ENCODE measurements at regions not wholly inside any gene's neighbourhood (a gene's known extent, or its start where the extent isn't known, plus 50 kb on each side); places are given as distances from the start of the nearest gene placed in this dataset.
"Not testable (repeated sequence)": the region's sequence is repeated elsewhere in the genome, so short reads cannot be mapped to it uniquely, and the experiment has no call there.

- no peak for DNase-seq
These were observed 160.4 kb upstream of the KCNH8 start for GRCh38 chr3:18987862-18988447.

- DNase-seq: no peak
These were observed 161.2 kb upstream of the KCNH8 start for GRCh38 chr3:18987070-18987469.

- no peak for DNase-seq
These were observed 165.4 kb upstream of the KCNH8 start for GRCh38 chr3:18982920-18983319.

- not testable (repeated sequence) for DNase-seq
These were observed 172.2 kb upstream of the KCNH8 start for GRCh38 chr3:18976102-18976501.

- no peak for DNase-seq
These were observed 180.2 kb upstream of the KCNH8 start for GRCh38 chr3:18968120-18968519.

GRCh38 chr3:18965781-18966180 lies 182.5 kb upstream of the KCNH8 start:
- DNase-seq: no peak

GRCh38 chr3:18964640-18965039 lies 183.7 kb upstream of the KCNH8 start:
- DNase-seq: no peak

- DNase-seq: no peak
These were observed 197.0 kb upstream of the KCNH8 start for GRCh38 chr3:18951333-18951732.

GRCh38 chr3:18946524-18946923 lies 201.8 kb upstream of the KCNH8 start:
- no peak for DNase-seq

GRCh38 chr3:18937574-18937973 lies 210.7 kb upstream of the KCNH8 start:
- DNase-seq: peak in 1 of 5 donors; percentile 5

GRCh38 chr3:18919158-18919557 lies 229.2 kb upstream of the KCNH8 start:
- no peak for DNase-seq

- DNase-seq: no peak
These were observed 230.4 kb upstream of the KCNH8 start for GRCh38 chr3:18917923-18918322.

GRCh38 chr3:18902081-18902793 lies 246.1 kb upstream of the KCNH8 start:
- DNase-seq: no peak

GRCh38 chr3:18901571-18901970 lies 246.7 kb upstream of the KCNH8 start:
- DNase-seq: no peak

GRCh38 chr3:18900994-18901393 lies 247.3 kb upstream of the KCNH8 start:
- DNase-seq: no peak

- no peak for DNase-seq
These were observed 249.4 kb upstream of the KCNH8 start for GRCh38 chr3:18898911-18899310.

GRCh38 chr3:18892756-18893155 lies 255.6 kb upstream of the KCNH8 start:
- DNase-seq: no peak

- DNase-seq: no peak
These were observed 256.3 kb upstream of the KCNH8 start for GRCh38 chr3:18892047-18892446.

GRCh38 chr3:18891641-18892040 lies 256.7 kb upstream of the KCNH8 start:
- peak in 1 of 5 donors; percentile 8 for DNase-seq

GRCh38 chr3:18890449-18890848 lies 257.9 kb upstream of the KCNH8 start:
- DNase-seq: no peak

- DNase-seq: no peak
These were observed 259.5 kb upstream of the KCNH8 start for GRCh38 chr3:18888819-18889218.

GRCh38 chr3:18888370-18888769 lies 259.9 kb upstream of the KCNH8 start:
- no peak for DNase-seq

- no peak for DNase-seq
These were observed 262.0 kb upstream of the KCNH8 start for GRCh38 chr3:18886331-18886730.

- no peak for DNase-seq
These were observed 262.7 kb upstream of the KCNH8 start for GRCh38 chr3:18885612-18886011.

- DNase-seq: no peak
These were observed 264.7 kb upstream of the KCNH8 start for GRCh38 chr3:18883571-18883970.

Measured in T-helper 1 cell (primary cell).